A673 (cell line): ENCODE measurements at regions not wholly inside any gene's neighbourhood (a gene's known extent, or its start where the extent isn't known, plus 50 kb on each side); places are given as distances from the start of the nearest gene placed in this dataset.

Experiments
- CTCF ChIP-seq: fragments of 300-800, 200-600 bp; sonication (generic); conservative IDR thresholded peaks from 2 replicates; pipeline ENCODE4 v1.5.1; 2017; ENCODE audit warnings: low read depth, mild to moderate bottlenecking, antibody characterized with exemption, low read length, moderate library complexity, mixed read lengths
- EZH2 ChIP-seq: fragments of 200-600 bp; sonication (generic); IDR thresholded peaks from 2 replicates; pipeline ENCODE4 v1.6.1; 2017; ENCODE audit warnings: borderline replicate concordance, low read depth, mild to moderate bottlenecking, mixed read lengths, antibody characterized with exemption, low read length; ENCODE audit not compliant: poor library complexity, severe bottlenecking

DNA sequence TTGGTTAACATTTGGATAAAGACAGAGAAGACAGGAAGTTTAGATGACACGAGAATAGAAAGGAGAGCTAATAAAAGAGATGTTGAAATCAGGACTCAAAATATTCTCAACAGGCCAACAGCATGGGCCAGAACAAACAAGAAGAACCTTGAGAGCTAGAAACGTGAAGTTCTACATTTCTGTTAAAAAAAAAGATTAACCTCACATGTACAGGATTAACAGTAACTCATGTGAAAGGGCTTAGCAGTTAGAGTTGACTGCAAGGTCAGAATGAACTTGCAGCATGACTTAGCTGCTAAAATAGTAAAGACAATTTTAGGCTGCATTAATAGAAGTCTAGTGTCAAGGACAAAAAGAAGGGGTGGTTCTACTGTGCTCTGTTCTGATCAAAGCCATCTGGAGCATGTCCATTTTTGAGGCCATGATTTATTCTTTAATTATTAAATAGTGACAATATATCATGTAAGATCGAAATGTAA lies 331.1 kb upstream of the HSF2 start:
- TF ChIP-seq EZH2 (no peak), CTCF (no peak)
